ENCODE measurements at regions not wholly inside any gene's neighbourhood (a gene's known extent, or its start where the extent isn't known, plus 50 kb on each side); places are given as distances from the start of the nearest gene placed in this dataset.

DNA sequence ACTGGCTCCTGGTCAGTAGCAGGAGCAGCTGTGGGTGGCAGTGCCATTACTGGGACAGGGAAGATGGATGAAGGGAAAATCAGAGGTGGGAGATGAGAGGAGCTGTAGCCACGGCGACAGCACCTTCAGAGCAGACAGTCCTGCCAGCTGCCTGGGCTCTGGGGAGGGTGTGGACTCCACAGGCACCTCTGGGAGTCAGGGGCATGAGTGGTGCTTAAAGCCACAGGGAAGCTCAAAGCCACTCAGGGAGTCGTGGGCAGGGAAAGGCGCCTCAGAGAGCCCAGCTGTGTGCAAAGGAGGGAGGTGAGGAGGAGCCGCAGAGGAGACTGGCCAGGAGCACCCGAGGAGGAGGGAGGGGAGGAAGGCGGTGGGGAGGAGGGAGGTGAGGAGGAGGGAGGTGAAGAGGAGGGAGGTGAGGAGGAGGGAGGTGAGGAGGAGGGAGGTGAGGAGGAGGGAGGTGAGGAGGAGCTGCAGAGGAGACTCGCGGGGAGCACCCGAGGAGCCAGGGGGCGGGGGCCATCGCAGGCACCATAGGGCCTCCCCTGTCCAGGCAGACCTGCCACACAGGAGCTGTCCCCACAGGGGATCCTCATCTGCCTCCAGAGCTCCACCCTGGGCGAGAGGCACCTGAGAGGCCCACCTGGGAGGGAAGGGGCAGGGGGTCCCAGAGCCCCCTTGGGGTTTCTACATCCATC is 977.6 kb downstream of the BRD1 start:
- no peak for DNase-seq

DNA sequence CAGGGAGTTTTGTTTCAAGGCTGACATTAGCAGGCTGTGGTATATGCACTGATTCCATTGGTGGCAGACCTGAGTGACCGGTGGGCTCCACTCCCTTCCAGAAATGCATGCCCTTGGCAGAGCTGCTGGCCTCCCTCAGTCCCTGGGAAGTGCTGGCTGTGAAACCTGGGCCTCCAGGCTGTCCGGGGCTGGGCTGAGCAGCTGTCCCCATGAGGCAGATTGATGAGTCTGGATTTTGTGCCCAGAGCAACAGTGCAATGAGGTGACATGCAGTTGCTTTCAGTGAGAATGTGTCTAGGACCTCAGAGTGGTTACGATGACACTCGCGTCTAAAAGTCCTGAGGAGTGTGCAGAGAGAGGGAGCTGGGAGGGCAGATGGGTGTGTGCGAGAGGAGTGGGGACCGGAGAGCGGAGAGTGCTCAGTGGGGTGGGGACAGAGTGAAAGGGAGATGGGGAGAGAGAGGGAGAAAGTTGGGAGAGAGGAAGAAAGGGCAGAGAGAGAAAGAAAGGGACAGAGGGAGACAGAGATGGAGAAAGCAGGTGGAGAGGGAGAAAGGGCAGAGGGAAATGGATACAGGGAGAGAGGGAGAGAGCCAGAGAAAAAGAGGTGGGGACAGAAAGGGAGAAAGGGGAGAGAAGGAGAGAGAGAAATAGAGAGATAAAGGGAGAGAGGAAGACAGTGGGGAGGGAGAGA is 978.3 kb downstream of the BRD1 start:
- no peak for DNase-seq

DNA sequence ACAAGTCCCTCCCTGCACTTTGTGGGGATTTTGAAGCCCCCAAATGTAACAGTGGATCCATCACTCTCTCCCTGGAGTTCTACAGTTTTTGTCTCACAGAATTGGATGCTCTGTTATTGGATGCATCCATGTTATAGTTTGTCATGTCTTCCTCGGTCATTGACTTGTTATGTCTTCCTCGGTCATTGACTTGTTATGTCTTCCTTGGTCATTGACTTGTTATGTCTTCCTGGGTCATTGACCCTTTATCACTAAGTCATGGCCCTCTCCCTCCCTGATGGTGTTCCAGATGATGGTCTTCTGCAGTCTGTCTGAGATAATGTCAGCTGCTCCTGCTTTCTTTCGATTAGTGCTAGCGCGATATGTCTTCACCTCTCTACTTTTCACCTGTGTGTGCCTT is 981.5 kb downstream of the BRD1 start:
- no peak for DNase-seq

DNA sequence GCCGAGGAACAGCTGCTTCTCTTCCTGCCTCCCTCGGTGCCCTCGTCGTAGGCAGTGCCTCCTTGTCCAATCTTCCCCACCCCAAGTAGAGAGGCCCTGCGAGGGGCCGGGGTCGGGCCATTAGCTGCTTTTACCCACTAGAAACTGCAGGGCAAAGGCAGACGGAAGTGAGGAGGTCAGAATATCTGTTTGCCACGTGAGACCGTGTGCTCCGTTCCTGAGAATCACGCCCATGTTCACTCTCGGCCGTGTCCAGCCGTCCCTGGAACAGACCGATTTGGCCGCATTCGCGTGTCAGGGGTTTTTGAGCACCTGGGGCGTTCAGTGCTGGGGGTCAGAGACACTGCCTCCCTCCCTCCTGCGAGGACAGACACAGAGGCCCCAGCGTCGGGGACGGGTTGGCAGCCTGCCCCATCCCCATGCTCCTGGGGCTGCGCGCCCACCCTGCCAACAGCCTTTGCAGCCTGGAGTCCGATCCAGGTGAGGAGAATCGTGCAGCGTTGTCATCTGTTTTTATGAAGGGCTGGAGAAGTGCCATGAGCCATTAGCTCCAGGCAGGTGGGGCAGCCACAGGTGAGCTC is 982.2 kb downstream of the BRD1 start:
- DNase-seq: no peak

DNA sequence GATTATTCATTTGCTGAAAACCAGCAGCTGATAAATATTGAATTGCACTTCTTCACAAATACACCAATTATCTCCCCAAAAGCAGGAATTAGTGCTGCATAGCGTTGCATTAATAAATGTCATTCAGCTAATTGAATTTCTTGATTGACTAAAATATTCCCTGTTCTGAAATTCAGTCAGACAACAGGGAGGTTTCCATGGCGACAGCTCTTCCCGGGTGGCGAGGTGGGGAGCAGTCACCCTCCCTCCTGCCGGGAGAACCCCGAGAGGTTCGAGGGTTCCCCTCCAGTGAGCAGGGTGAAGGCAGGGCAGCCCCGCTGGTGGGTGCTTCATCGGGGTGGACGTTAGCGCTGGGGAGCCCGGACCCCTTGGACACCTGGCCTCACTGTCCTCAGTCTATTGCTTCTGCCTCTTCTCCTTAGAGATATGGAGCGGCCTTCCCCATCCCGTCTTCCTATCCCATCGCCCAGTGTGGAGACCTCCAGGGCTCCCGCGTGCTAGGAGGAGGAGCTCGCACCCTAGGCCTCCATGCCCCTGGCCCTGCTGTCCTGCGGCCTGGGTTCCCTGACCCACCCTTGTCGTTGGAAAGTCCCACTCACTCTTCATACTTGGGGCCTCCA is 983.5 kb downstream of the BRD1 start:
- DNase-seq: no peak

DNA sequence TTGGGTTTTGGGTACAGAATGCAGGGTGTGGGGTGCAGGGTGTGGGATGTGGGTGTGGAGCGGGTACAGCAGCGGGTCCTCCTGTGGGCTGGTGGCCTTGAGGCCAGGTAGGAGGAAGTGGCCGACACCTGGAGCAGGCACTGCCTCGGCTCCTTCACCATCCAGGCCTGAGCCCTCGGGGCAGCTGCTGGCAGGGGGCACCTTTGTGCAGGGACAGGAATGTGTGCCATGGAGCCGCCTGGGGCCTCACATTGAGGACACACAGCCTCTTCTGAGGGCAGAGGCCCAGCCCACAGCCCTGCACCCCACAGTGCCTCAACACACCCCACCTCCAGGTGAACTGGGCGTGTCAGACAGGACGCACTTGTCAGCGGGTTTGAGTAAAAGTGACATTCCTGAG is 984.0 kb downstream of the BRD1 start:
- DNase-seq: no peak

DNA sequence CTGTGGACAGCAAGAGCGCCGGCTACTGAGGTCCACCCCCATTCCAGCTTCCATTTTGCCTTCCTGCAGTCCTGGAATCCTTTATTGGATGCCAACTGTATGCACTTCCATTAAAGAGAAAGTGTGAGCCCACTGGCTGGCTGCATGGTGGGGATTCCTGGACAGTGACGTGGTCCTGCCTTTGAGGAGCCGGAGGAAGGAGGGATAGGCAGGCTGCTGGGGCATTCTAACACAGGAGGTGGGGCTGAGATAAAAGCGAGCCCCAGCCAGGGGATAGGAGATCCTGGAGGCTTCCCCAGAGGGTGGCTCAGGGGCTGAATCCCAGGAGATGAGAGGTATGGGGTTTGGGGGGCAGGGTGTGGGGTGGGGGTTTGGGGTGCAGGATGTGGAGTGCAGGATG is 984.7 kb downstream of the BRD1 start:
- no peak for DNase-seq

DNA sequence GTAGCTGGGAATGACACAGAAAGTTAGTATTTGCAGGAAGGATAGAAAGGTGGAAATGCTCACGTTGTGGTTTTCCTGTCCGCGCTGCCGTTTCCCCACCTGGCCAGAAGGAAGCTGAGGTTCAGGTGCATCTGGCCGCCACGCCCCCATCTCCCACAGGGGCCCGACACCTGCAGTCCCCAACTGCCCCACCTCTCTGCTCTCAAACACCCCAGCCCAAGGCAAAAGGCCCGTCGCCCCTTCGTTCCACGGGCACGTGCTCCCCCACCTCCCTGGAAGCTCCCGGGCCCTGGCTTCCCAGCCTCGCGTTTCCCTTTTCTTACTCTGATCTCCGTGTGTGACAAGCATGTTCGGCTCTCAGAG is 985.1 kb downstream of the BRD1 start:
- no peak for DNase-seq

DNA sequence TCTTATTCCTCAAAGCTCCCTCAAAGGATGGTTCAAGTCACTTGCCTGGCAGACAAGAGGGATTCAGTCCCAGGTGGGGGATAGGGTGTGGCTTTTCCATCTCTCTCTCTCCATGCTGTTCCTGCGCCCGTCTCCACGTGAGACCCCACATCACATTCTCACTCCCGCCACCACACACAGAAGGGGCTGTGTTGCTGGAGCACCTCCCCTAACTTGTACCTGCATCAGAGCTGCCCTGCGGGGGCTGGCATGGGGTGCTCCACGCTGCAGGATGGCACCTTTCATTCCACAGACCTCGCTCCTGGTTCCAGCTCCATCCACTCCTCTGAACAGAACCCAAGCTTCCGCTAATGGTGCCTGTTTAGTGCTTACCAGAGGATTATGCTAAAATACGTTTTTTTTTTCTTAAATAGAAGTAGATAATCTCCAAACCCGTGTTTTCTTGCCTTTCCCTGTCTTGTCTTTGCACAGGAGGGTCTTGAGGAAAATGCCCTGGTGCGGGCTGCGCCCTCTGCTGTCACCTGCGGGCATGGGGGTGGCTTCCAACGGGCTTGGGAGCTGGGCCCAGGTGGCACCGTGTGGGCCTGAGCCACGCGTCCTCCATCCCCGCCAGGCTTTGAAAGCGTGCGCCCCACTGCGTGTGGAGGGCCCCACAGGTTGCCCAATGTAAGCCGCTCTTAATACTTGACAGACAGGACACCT is 985.6 kb downstream of the BRD1 start:
- no peak for DNase-seq

DNA sequence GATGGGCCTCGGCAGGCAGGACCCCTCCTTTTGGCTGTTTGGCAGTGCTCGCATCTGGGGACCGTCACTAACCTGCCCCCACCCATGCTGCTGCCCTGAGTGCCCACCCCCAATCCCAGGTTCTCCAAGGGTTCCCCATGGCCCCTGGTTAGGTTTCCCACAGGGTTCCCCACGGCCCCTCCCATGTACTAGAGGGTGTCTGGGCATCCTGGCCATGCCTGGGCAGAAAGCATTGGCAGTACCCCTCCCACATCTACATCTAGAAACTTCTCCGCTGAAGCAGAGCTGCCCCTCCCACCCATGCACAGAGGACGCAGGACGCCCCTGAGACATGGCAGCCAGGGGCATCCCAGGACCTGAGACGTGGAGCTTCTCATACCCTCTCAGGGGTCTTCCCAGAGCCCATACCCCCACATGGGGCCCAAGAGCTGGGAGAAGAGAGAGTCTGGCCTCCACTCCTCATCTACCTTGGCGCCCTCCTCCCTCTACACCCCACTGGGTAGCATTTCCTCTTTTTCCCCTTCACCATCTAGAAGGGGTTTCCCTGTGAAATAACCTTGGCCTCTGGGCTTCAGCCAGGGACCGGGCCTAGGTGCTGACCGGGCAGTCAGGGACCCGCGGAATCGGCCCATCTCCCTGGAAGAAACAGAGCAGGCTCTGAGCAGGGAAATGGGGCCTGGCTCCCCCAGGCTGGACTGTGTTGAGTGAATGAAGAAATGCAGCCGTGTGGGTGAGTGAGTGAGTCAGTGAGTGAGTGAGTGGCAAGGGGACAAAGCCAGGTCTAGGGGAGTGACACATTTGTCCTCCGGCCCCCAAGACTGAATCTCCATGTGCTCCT is 987.3 kb downstream of the BRD1 start:
- DNase-seq: no peak

DNA sequence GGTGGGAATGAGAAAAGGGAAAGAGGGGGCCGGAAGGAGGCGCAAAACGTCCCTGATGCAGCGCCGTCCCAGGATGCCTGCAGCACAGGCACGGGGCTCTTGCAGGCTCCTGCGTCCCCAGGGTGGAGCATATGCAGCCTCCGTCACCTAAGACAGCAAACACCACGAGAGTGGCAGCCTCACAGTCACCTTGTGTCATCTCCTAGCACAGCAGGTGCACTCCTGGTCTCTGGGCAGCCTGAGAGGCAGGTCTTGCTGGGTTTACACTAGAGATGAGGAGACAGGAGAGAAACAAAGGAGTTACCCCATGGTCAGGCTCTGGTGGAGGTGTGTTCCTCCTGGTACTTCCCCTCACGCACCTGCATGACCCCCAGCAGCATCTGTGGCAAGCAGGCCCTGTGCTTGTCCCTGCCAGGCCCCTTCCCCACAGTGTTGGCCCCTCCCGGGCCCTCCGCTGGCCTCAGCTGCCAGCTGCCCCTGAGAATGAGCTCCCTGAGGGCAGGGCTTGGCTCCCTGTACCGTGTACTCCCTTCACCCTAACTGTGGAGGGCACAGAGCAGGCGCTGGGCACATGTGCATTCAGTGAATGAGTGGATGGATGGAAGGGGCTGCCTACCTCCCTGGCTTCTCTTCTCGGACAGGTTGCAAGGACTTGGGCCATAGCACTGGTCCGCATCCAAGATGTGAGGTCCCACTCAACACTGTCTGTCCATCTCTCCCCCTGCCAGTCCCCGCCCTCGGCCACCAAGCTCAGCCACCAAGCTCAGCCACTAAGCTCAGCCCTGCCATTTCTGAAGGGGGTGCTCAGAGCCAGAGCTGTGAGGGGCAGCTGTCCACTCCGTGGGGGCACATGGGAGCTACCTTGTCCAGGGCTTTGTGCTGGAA is 988.6 kb downstream of the BRD1 start:
- no peak for DNase-seq

DNA sequence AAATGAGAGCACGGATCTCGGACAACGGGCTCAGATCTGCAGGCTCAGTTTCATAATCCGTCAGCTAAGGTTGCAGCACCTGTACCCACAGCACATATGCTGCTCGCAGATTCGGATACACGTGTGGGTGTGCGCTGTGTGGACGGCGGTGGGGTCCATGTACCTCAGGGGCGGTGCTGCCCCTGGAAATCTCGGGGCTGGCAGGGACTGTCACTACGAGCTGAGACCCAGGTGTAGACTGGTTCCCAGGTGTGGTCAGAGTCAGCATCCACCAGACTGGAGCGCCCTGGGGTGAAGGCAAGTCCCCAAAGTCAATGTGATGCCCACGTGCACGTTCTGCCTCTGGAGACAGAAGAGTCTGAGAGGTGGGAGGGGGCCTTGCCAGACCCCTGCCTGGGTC is 989.3 kb downstream of the BRD1 start:
- DNase-seq: no peak

DNA sequence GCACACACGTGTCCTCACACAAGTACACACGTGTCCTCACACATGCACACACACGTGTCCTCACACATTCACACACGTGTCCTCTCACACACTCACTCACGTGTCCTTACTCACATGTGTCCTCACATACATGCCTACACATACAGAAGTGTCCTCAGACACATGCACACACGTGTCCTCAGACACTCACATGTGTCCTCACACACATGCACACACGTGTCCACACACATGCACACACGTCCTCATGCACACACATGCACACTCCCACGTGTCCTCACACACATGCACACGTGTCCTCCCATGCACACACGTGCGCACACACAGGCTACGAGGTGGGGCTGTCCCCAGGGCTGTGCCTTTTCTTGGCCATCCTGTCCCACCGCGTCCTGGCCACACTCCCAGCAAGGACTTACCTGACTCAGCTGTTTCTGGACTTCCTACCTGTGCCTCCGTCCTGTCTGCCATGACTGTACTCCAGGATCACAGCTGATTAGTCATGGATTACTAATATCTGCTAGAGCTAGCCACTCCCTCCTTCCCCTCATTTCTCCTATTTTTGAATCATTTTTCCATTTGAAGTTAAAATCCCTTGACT is 990.2 kb downstream of the BRD1 start:
- DNase-seq: no peak

DNA sequence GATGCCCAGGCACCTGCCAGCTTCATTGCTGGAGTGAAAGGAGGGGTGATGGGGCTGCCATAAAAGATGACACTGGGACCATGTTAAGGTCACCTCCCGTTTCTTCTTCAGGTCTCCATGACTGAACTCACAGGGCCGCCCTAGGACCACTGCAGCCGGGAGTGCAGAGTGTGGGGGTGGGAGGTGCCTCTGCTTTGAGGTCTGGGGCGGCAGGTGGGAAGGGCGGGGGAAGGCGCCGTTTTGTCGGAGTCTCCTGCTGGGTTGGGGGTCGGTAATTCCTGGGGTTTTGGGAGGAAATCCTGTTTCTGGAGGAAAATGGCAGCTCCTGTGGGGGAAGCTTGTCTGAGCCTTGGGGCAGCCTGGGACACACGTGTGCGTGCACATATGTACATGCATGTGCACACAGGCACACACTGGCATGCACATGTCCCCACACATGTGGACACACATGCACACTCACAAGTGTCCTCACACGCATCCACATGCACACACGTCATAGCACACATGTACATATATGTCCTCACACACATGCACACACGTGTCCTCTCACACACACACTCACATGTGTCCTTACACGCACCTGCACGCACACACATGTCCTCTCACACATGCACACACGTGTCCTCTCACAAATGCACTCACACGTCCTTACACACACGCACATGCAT is 990.9 kb downstream of the BRD1 start:
- DNase-seq: no peak

DNA sequence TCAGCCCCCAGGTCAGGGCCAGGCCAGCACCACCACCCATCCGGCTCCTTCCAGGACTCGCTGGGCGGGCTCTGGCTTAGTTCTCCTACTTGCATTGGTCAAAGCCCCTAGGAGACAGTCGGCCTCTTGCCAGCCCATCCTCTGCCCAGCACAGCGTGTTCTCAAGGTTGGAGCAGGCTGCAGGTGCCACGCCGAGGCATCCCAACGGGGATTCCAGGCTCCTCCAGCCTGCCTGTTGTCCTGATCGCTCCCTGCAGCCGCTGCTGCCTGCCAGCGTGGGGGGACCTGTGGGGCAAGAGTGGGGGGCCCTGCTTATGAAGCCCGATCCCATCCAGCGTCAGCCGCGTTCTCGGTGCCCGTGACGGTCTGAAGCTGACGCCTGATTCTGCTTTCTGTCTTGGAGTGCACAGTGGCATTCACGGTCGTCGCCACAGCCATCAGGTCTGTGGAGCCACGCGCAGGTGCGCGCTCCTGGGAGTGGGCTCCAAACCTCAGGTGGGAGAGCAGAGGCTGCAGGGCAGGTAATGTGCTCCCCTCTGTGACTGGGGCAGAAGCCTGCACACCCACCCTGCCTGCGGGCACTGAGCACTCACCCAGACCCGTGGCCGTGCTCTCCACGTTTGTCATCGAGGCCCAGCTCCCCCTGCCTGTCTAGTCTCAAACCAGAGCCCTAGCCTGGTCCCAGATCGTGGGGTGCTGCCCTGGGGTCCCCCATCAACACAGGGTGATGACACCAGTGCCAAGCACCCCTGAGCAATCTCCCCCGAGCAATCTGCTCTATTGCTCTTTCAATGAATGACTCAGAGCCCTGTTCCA is 991.6 kb downstream of the BRD1 start:
- no peak for DNase-seq

DNA sequence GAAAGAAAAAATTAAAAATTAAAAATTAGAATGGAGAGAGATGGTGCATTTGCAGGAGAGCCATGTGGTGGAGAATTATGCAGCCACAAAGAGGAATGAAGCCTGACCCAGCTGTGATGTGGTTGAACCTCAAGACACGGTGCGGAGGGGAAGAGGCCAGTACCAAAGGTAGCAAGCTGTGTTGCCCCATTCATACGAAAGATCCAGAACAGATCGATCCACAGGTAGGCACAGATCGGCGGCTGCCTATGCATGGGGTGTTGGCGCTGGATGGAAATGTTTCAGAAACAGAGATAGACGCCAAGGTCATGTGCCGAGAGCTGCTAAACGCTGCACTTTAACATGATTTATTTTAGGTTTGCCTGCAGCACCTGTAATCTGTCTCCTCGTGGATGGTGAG is 992.3 kb downstream of the BRD1 start:
- no peak for DNase-seq

DNA sequence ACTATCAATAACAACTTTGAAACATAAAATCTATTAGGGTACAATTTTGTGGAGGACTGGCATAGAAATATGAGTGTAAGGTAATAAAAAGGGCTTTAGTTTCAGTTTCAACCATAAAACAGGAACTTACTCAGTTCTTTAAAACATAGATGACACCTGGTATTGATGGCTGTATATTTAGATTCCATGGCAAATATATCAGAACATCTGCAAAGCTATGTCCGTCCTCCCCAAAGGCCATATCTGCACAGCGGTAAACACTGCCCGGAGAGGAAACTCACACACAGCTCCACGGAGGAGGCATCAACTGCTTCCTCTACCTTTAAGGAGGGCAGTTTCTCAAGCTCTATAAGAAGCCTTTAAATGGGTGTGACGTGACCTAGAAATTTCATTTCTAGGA is 993.3 kb downstream of the BRD1 start:
- no peak for DNase-seq

DNA sequence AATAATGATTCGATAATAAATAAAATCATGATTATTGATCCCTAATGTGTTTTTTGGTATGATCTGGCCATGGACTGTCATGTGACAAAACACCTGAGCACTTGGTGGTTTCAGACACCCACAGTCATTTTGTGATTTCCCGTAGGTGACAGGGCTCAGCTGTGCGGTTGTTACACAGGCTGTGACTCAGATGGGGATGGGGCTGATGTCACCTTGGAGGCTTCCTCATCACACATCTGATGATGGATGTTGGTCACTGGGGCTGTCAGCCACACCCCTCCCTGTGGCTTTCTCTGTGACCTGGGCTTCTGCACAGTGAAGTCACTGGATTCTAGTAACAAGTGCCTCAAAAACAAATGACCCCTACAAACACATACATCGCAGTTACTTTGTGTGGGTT is 995.1 kb downstream of the BRD1 start:
- DNase-seq: peak; percentile 47

DNA sequence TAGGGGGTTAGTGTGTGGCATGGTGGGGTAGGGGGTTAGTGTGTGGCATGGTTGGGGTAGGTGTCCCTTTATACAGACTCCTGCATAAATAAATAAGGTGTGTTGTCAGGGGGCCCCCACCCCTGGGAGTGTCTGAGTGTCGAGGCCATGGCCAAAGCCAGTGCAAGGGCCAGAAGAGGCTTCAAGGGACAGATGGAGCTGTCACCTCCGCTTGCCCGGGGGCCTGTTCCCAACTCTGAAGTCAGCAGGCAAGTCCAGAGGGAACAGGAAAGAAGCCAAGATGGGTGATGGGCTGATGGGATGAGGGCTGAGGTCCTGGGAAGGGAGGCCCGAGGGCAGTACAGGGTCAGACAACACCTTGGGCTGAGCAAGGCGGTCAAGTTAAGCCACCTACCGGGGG is 997.8 kb downstream of the BRD1 start:
- no peak for DNase-seq

DNA sequence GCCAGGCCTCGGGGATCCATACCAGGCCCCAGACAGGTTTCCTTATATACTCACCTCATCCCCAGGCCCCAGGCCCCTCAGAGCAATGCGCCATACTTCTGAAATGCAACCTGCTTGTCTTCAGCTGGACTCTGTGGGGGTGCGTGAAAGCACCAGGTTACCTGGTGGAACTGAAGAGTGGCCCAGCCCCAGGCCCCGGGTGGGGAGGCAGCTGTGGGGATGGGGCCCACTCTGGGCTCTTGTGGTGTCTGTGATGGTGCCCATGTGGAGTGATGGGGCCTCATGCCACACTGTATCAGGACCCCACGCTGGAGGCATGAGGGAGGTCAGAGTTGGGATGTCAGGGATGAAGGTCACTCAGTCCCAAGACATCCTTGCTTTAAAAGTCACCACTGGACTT is 999.0 kb downstream of the BRD1 start:
- no peak for DNase-seq
